ENCODE measurements at regions not wholly inside any gene's neighbourhood (a gene's known extent, or its start where the extent isn't known, plus 50 kb on each side); places are given as distances from the start of the nearest gene placed in this dataset.

- Histone ChIP-seq H3K27me3 (ENCODE audit: low read length) (no peaks in the 10 kb centered on the region), H3F3A (ENCODE audit: low read length, unreplicated experiment) (no peaks in the 10 kb centered on the region), H4K20me1 (ENCODE audit: low read length) (no peaks in the 10 kb centered on the region), H3K4me1 (ENCODE audit: insufficient read depth, low read length) (no peaks in the 10 kb centered on the region), H3K9ac (ENCODE audit: low read length) (no peak overlapping the region), H3K9me3 (ENCODE audit: low read length) (no peaks in the 10 kb centered on the region), H3K4me3 (ENCODE audit: low read length) (no peak overlapping the region), H2AFZ (ENCODE audit: low read length) (no peak overlapping the region), H3K79me2 (ENCODE audit: low read length) (no peaks in the 10 kb centered on the region), H3K27ac (ENCODE audit: low read length) (no peak overlapping the region), H3K4me2 (ENCODE audit: low read length) (no peak overlapping the region), H3K9me2 (replicated peaks; ENCODE audit: low read length) (no peaks in the 10 kb centered on the region; the same call in 1 of the 2 replicates), H3K36me3 (ENCODE audit: low read depth, low read length) (no peaks in the 10 kb centered on the region)
- no TSS peak for BruUV-seq (replicated peaks)
- ChIA-PET CTCF (no interaction called here), POLR2A (ENCODE audit: unreplicated experiment) (no interaction called here)
- intact Hi-C loops (cut with micrococcal nuclease): no loop called here
- TF ChIP-seq EZH2phosphoT487 (IDR thresholded peaks at IDR 0.05; ENCODE audit: borderline replicate concordance, low read length): no peak
- TF ChIP-seq EZH2 (IDR thresholded peaks at IDR 0.05; ENCODE audit: low read length, unreplicated experiment): no peak
- no peak for TF ChIP-seq CTCF (conservative IDR thresholded peaks at IDR 0.05; ENCODE audit: low read depth, low read length)
- no peak for ATAC-seq
- no peak for DNase-seq
Observed at GRCh38 chr4:34790131-34790530, 1454.2 kb downstream of the ARAP2 start.

- no peaks in the 10 kb centered on the region for H3K27me3 ChIP-seq (ENCODE audit: low read length)
- no peaks in the 10 kb centered on the region for H3K79me2 ChIP-seq (ENCODE audit: low read length)
- H3K4me1 ChIP-seq (ENCODE audit: insufficient read depth, low read length): no peaks in the 10 kb centered on the region
- H3K9me3 ChIP-seq (ENCODE audit: low read length): no peaks in the 10 kb centered on the region
- H3F3A ChIP-seq (ENCODE audit: low read length, unreplicated experiment): no peaks in the 10 kb centered on the region
- no peak for TF ChIP-seq EZH2 (IDR thresholded peaks at IDR 0.05; ENCODE audit: low read length, unreplicated experiment)
- no peak for TF ChIP-seq EZH2phosphoT487 (IDR thresholded peaks at IDR 0.05; ENCODE audit: borderline replicate concordance, low read length)
- no peak for TF ChIP-seq CTCF (conservative IDR thresholded peaks at IDR 0.05; ENCODE audit: low read depth, low read length)
- no peak overlapping the region for H2AFZ ChIP-seq (ENCODE audit: low read length)
- no peaks in the 10 kb centered on the region for H3K9me2 ChIP-seq (replicated peaks; ENCODE audit: low read length)
- no peak overlapping the region for H3K27ac ChIP-seq (ENCODE audit: low read length)
- no peak overlapping the region for H3K4me3 ChIP-seq (ENCODE audit: low read length)
- no peak overlapping the region for H3K9ac ChIP-seq (ENCODE audit: low read length)
- no peak for ATAC-seq
- no peak for DNase-seq
- H4K20me1 ChIP-seq (ENCODE audit: low read length): no peaks in the 10 kb centered on the region
- POLR2A ChIA-PET (ENCODE audit: unreplicated experiment): no interaction called here
- BruUV-seq (replicated peaks): no TSS peak
- CTCF ChIA-PET: no interaction called here
- H3K36me3 ChIP-seq (ENCODE audit: low read depth, low read length): no peaks in the 10 kb centered on the region
- intact Hi-C loops (cut with micrococcal nuclease): no loop called here
- no peak overlapping the region for H3K4me2 ChIP-seq (ENCODE audit: low read length)
Observed at GRCh38 chr4:34791209-34791608, 1453.1 kb downstream of the ARAP2 start.

GRCh38 chr4:34800953-34801352, 1443.4 kb downstream of the ARAP2 start:
- TF ChIP-seq EZH2 (IDR thresholded peaks at IDR 0.05; ENCODE audit: low read length, unreplicated experiment) (no peak), EZH2phosphoT487 (IDR thresholded peaks at IDR 0.05; ENCODE audit: borderline replicate concordance, low read length) (no peak), CTCF (conservative IDR thresholded peaks at IDR 0.05; ENCODE audit: low read depth, low read length) (no peak)
- Histone ChIP-seq H3K4me2 (ENCODE audit: low read length) (no peak overlapping the region), H3K4me3 (ENCODE audit: low read length) (no peak overlapping the region), H4K20me1 (ENCODE audit: low read length) (no peaks in the 10 kb centered on the region), H3K4me1 (ENCODE audit: insufficient read depth, low read length) (no peaks in the 10 kb centered on the region), H3K27ac (ENCODE audit: low read length) (no peak overlapping the region), H3K9ac (ENCODE audit: low read length) (no peak overlapping the region), H3K27me3 (ENCODE audit: low read length) (no peaks in the 10 kb centered on the region), H3F3A (ENCODE audit: low read length, unreplicated experiment) (no peaks in the 10 kb centered on the region), H2AFZ (ENCODE audit: low read length) (no peak overlapping the region), H3K9me3 (ENCODE audit: low read length) (no peaks in the 10 kb centered on the region), H3K9me2 (replicated peaks; ENCODE audit: low read length) (no peaks in the 10 kb centered on the region), H3K79me2 (ENCODE audit: low read length) (no peaks in the 10 kb centered on the region), H3K36me3 (ENCODE audit: low read depth, low read length) (no peaks in the 10 kb centered on the region)
- BruUV-seq (replicated peaks): no TSS peak
- intact Hi-C loops (cut with micrococcal nuclease): no loop called here
- POLR2A ChIA-PET (ENCODE audit: unreplicated experiment): no interaction called here
- ATAC-seq (no peak), DNase-seq (no peak)
- CTCF ChIA-PET: no interaction called here
